ENCODE measurements at regions not wholly inside any gene's neighbourhood (a gene's known extent, or its start where the extent isn't known, plus 50 kb on each side); places are given as distances from the start of the nearest gene placed in this dataset.

- no peaks in the 10 kb centered on the region for H3K9me3 ChIP-seq (ENCODE audit: low read length)
- H2AFZ ChIP-seq (ENCODE audit: low read length): no peak overlapping the region
- H3K9ac ChIP-seq (ENCODE audit: low read length): no peak overlapping the region
- no peak overlapping the region for H3K27ac ChIP-seq (ENCODE audit: low read length)
- H3K27me3 ChIP-seq (ENCODE audit: low read length): no peaks in the 10 kb centered on the region
- no peak overlapping the region for H3K4me2 ChIP-seq (ENCODE audit: low read depth, low read length, poor library complexity, severe bottlenecking)
- DNase-seq: no peak
- H4K20me1 ChIP-seq (ENCODE audit: insufficient read depth, low read depth, low read length): no peaks in the 10 kb centered on the region
- H3K79me2 ChIP-seq (ENCODE audit: low read length): no peaks in the 10 kb centered on the region
- no peaks in the 10 kb centered on the region for H3K9me2 ChIP-seq (replicated peaks; ENCODE audit: insufficient read depth, low read length)
- H3K36me3 ChIP-seq (ENCODE audit: insufficient read depth, low read length): no peaks in the 10 kb centered on the region
- no peaks in the 10 kb centered on the region for H3K4me1 ChIP-seq (ENCODE audit: low read length)
- H3K4me3 ChIP-seq (ENCODE audit: low read length): no peak overlapping the region
Measured at GRCh38 chr7:32301427-32301826, 188.8 kb downstream of the LSM5 start.

- no peaks in the 10 kb centered on the region for H3K27me3 ChIP-seq (ENCODE audit: low read length)
- no peak overlapping the region for H3K27ac ChIP-seq (ENCODE audit: low read length)
- H3K4me3 ChIP-seq (ENCODE audit: low read length): no peak overlapping the region
- no peaks in the 10 kb centered on the region for H4K20me1 ChIP-seq (ENCODE audit: insufficient read depth, low read depth, low read length)
- no peaks in the 10 kb centered on the region for H3K4me1 ChIP-seq (ENCODE audit: low read length)
- no peak overlapping the region for H2AFZ ChIP-seq (ENCODE audit: low read length)
- no peak overlapping the region for H3K9ac ChIP-seq (ENCODE audit: low read length)
- no peak for DNase-seq
- H3K36me3 ChIP-seq (ENCODE audit: insufficient read depth, low read length): no peaks in the 10 kb centered on the region
- H3K9me3 ChIP-seq (ENCODE audit: low read length): no peaks in the 10 kb centered on the region
- H3K79me2 ChIP-seq (ENCODE audit: low read length): no peaks in the 10 kb centered on the region
- H3K4me2 ChIP-seq (ENCODE audit: low read depth, low read length, poor library complexity, severe bottlenecking): no peak overlapping the region
- H3K9me2 ChIP-seq (replicated peaks; ENCODE audit: insufficient read depth, low read length): no peaks in the 10 kb centered on the region
Measured at GRCh38 chr7:32299133-32299702, 191.0 kb downstream of the LSM5 start.

GRCh38 chr7:32298408-32299132, 191.6 kb downstream of the LSM5 start:
- no peak overlapping the region for H3K9ac ChIP-seq (ENCODE audit: low read length)
- DNase-seq: no peak
- H3K79me2 ChIP-seq (ENCODE audit: low read length): no peaks in the 10 kb centered on the region
- H3K4me3 ChIP-seq (ENCODE audit: low read length): no peak overlapping the region
- H2AFZ ChIP-seq (ENCODE audit: low read length): no peak overlapping the region
- no peaks in the 10 kb centered on the region for H3K27me3 ChIP-seq (ENCODE audit: low read length)
- no peaks in the 10 kb centered on the region for H3K36me3 ChIP-seq (ENCODE audit: insufficient read depth, low read length)
- no peak overlapping the region for H3K27ac ChIP-seq (ENCODE audit: low read length)
- no peaks in the 10 kb centered on the region for H3K9me3 ChIP-seq (ENCODE audit: low read length)
- H4K20me1 ChIP-seq (ENCODE audit: insufficient read depth, low read depth, low read length): no peaks in the 10 kb centered on the region
- H3K4me1 ChIP-seq (ENCODE audit: low read length): no peaks in the 10 kb centered on the region
- no peaks in the 10 kb centered on the region for H3K9me2 ChIP-seq (replicated peaks; ENCODE audit: insufficient read depth, low read length)
- H3K4me2 ChIP-seq (ENCODE audit: low read depth, low read length, poor library complexity, severe bottlenecking): no peak overlapping the region

GRCh38 chr7:32293833-32294232, 196.3 kb downstream of the LSM5 start:
- no peak overlapping the region for H3K4me3 ChIP-seq (ENCODE audit: low read length)

GRCh38 chr7:32289651-32290414, 200.3 kb downstream of the LSM5 start:
- H2AFZ ChIP-seq (ENCODE audit: low read length): no peak overlapping the region
- H3K9me2 ChIP-seq (replicated peaks; ENCODE audit: insufficient read depth, low read length): no peaks in the 10 kb centered on the region
- H3K9ac ChIP-seq (ENCODE audit: low read length): no peak overlapping the region
- H3K4me3 ChIP-seq (ENCODE audit: low read length): no peak overlapping the region
- H3K36me3 ChIP-seq (ENCODE audit: insufficient read depth, low read length): no peaks in the 10 kb centered on the region
- no peak overlapping the region for H3K4me2 ChIP-seq (ENCODE audit: low read depth, low read length, poor library complexity, severe bottlenecking)
- no peak overlapping the region for H3K27ac ChIP-seq (ENCODE audit: low read length)
- no peaks in the 10 kb centered on the region for H3K79me2 ChIP-seq (ENCODE audit: low read length)
- no peak for DNase-seq
- H3K9me3 ChIP-seq (ENCODE audit: low read length): no peaks in the 10 kb centered on the region
- no peaks in the 10 kb centered on the region for H3K4me1 ChIP-seq (ENCODE audit: low read length)
- no peaks in the 10 kb centered on the region for H3K27me3 ChIP-seq (ENCODE audit: low read length)
- H4K20me1 ChIP-seq (ENCODE audit: insufficient read depth, low read depth, low read length): no peaks in the 10 kb centered on the region

More at GRCh38 chr7:32293833-32294232, 196.3 kb downstream of the LSM5 start:
- no peaks in the 10 kb centered on the region for H4K20me1 ChIP-seq (ENCODE audit: insufficient read depth, low read depth, low read length)
- no peak for DNase-seq
- H3K27me3 ChIP-seq (ENCODE audit: low read length): no peaks in the 10 kb centered on the region
- H3K36me3 ChIP-seq (ENCODE audit: insufficient read depth, low read length): no peaks in the 10 kb centered on the region
- no peak overlapping the region for H2AFZ ChIP-seq (ENCODE audit: low read length)
- H3K9me2 ChIP-seq (replicated peaks; ENCODE audit: insufficient read depth, low read length): no peaks in the 10 kb centered on the region
- no peak overlapping the region for H3K9ac ChIP-seq (ENCODE audit: low read length)
- no peak overlapping the region for H3K27ac ChIP-seq (ENCODE audit: low read length)
- no peak overlapping the region for H3K4me2 ChIP-seq (ENCODE audit: low read depth, low read length, poor library complexity, severe bottlenecking)
- H3K79me2 ChIP-seq (ENCODE audit: low read length): no peaks in the 10 kb centered on the region
- no peaks in the 10 kb centered on the region for H3K9me3 ChIP-seq (ENCODE audit: low read length)
- no peaks in the 10 kb centered on the region for H3K4me1 ChIP-seq (ENCODE audit: low read length)

GRCh38 chr7:32285698-32286097, 204.5 kb downstream of the LSM5 start:
- H3K79me2 ChIP-seq (ENCODE audit: low read length): no peaks in the 10 kb centered on the region
- H3K9me3 ChIP-seq (ENCODE audit: low read length): no peaks in the 10 kb centered on the region
- H3K9ac ChIP-seq (ENCODE audit: low read length): no peak overlapping the region
- no peak overlapping the region for H3K4me2 ChIP-seq (ENCODE audit: low read depth, low read length, poor library complexity, severe bottlenecking)
- H3K27ac ChIP-seq (ENCODE audit: low read length): no peak overlapping the region
- no peaks in the 10 kb centered on the region for H3K4me1 ChIP-seq (ENCODE audit: low read length)
- H3K4me3 ChIP-seq (ENCODE audit: low read length): no peak overlapping the region
- no peak overlapping the region for H2AFZ ChIP-seq (ENCODE audit: low read length)
- no peaks in the 10 kb centered on the region for H3K36me3 ChIP-seq (ENCODE audit: insufficient read depth, low read length)
- no peak for DNase-seq
- no peaks in the 10 kb centered on the region for H3K9me2 ChIP-seq (replicated peaks; ENCODE audit: insufficient read depth, low read length)
- H3K27me3 ChIP-seq (ENCODE audit: low read length): no peaks in the 10 kb centered on the region
- H4K20me1 ChIP-seq (ENCODE audit: insufficient read depth, low read depth, low read length): no peaks in the 10 kb centered on the region

GRCh38 chr7:32283546-32283945, 206.6 kb downstream of the LSM5 start:
- Histone ChIP-seq H3K4me1 (ENCODE audit: low read length) (no peaks in the 10 kb centered on the region), H3K9me2 (replicated peaks; ENCODE audit: insufficient read depth, low read length) (no peaks in the 10 kb centered on the region), H2AFZ (ENCODE audit: low read length) (no peak overlapping the region), H3K27me3 (ENCODE audit: low read length) (no peaks in the 10 kb centered on the region), H3K4me2 (ENCODE audit: low read depth, low read length, poor library complexity, severe bottlenecking) (no peak overlapping the region), H3K36me3 (ENCODE audit: insufficient read depth, low read length) (no peaks in the 10 kb centered on the region), H3K9ac (ENCODE audit: low read length) (no peak overlapping the region), H4K20me1 (ENCODE audit: insufficient read depth, low read depth, low read length) (no peaks in the 10 kb centered on the region), H3K27ac (ENCODE audit: low read length) (no peak overlapping the region), H3K4me3 (ENCODE audit: low read length) (no peak overlapping the region), H3K79me2 (ENCODE audit: low read length) (no peaks in the 10 kb centered on the region), H3K9me3 (ENCODE audit: low read length) (no peaks in the 10 kb centered on the region)
- DNase-seq: no peak

GRCh38 chr7:32279500-32279899, 209.3 kb upstream of the PDE1C start:
- H3K9me2 ChIP-seq (replicated peaks; ENCODE audit: insufficient read depth, low read length): no peaks in the 10 kb centered on the region
- H3K4me1 ChIP-seq (ENCODE audit: low read length): no peaks in the 10 kb centered on the region
- no peaks in the 10 kb centered on the region for H3K79me2 ChIP-seq (ENCODE audit: low read length)
- no peak overlapping the region for H3K4me3 ChIP-seq (ENCODE audit: low read length)
- no peak for DNase-seq
- no peak overlapping the region for H2AFZ ChIP-seq (ENCODE audit: low read length)
- H3K27ac ChIP-seq (ENCODE audit: low read length): no peak overlapping the region
- no peaks in the 10 kb centered on the region for H3K36me3 ChIP-seq (ENCODE audit: insufficient read depth, low read length)
- no peak overlapping the region for H3K4me2 ChIP-seq (ENCODE audit: low read depth, low read length, poor library complexity, severe bottlenecking)
- H3K9me3 ChIP-seq (ENCODE audit: low read length): no peaks in the 10 kb centered on the region
- no peaks in the 10 kb centered on the region for H4K20me1 ChIP-seq (ENCODE audit: insufficient read depth, low read depth, low read length)
- H3K9ac ChIP-seq (ENCODE audit: low read length): no peak overlapping the region
- no peaks in the 10 kb centered on the region for H3K27me3 ChIP-seq (ENCODE audit: low read length)

Data from Karpas-422 (cell line).